ENCODE measurements at regions not wholly inside any gene's neighbourhood (a gene's known extent, or its start where the extent isn't known, plus 50 kb on each side); places are given as distances from the start of the nearest gene placed in this dataset.

GRCh38 chr6:48983377-48983776 lies 479.7 kb downstream of the MMUT start:
- dilution Hi-C loops (cut with MboI; ENCODE audit: extremely low pct_ligation_motif_present, low sequenced_read_pairs): no loop called here
- TF ChIP-seq CTCF (optimal IDR thresholded peaks at IDR 0.05 in 1 of 3, IDR thresholded peaks at IDR 0.05 in 1 of 3, conservative IDR thresholded peaks at IDR 0.05 in 1 of 3; ENCODE audit: extremely low read depth in 1 of 3, insufficient read depth in 2 of 3, low read length in 3 of 3): no peak
- no peak for TF ChIP-seq EZH2 (IDR thresholded peaks at IDR 0.05; ENCODE audit: low read length)
- H3K36me3 ChIP-seq (ENCODE audit: control insufficient read depth in 2 of 2, extremely low read depth in 1 of 2, insufficient read depth in 2 of 2, low read length in 2 of 2): no peaks in the 10 kb centered on the region

GRCh38 chr6:48979806-48980205 lies 483.2 kb downstream of the MMUT start:
- FAIRE-seq: no peak
- Histone ChIP-seq H3K27me3 (ENCODE audit: control insufficient read depth, extremely low read depth, insufficient read depth, low read length) (no peaks in the 10 kb centered on the region), H3K4me1 (ENCODE audit: control insufficient read depth, extremely low read depth, insufficient read depth, low read length) (no peaks in the 10 kb centered on the region)

More at GRCh38 chr6:48983377-48983776, 479.7 kb downstream of the MMUT start:
- Histone ChIP-seq H3K27me3 (ENCODE audit: control insufficient read depth, extremely low read depth, insufficient read depth, low read length) (no peaks in the 10 kb centered on the region), H3K79me2 (ENCODE audit: control insufficient read depth, insufficient read depth, low read length) (no peaks in the 10 kb centered on the region), H4K20me1 (ENCODE audit: control insufficient read depth, extremely low read depth, insufficient read depth, low read length) (no peaks in the 10 kb centered on the region), H3K4me1 (ENCODE audit: control insufficient read depth, extremely low read depth, insufficient read depth, low read length) (no peaks in the 10 kb centered on the region), H3K4me3 (ENCODE audit: control insufficient read depth in 2 of 3, extremely low read depth in 1 of 3, insufficient read depth in 2 of 3, low read depth in 1 of 3, low read length in 3 of 3) (no peak overlapping the region), H3K27ac (ENCODE audit: control insufficient read depth, insufficient read depth, low read length) (no peak overlapping the region), H3K9me3 (ENCODE audit: control insufficient read depth, low read depth, low read length) (no peaks in the 10 kb centered on the region), H2AFZ (ENCODE audit: control insufficient read depth, low read length) (no peak overlapping the region), H3K9ac (ENCODE audit: control insufficient read depth, extremely low read depth, insufficient read depth, low read length) (no peak overlapping the region), H3K4me2 (ENCODE audit: control insufficient read depth, extremely low read depth, insufficient read depth, low read depth, low read length) (no peak overlapping the region), H3K9me1 (ENCODE audit: control insufficient read depth, extremely low read depth, insufficient read depth, low read length) (no peaks in the 10 kb centered on the region)
- FAIRE-seq: no peak
- DNase-seq (ENCODE audit: low read depth, low spot score): no peak

More at GRCh38 chr6:48979806-48980205, 483.2 kb downstream of the MMUT start:
- Histone ChIP-seq H3K9me3 (ENCODE audit: control insufficient read depth, low read depth, low read length) (no peaks in the 10 kb centered on the region), H3K36me3 (ENCODE audit: control insufficient read depth in 2 of 2, extremely low read depth in 1 of 2, insufficient read depth in 2 of 2, low read length in 2 of 2) (no peaks in the 10 kb centered on the region), H3K9me1 (ENCODE audit: control insufficient read depth, extremely low read depth, insufficient read depth, low read length) (no peaks in the 10 kb centered on the region), H3K4me2 (ENCODE audit: control insufficient read depth, extremely low read depth, insufficient read depth, low read depth, low read length) (no peak overlapping the region), H2AFZ (ENCODE audit: control insufficient read depth, low read length) (no peak overlapping the region), H3K4me3 (ENCODE audit: control insufficient read depth in 2 of 3, extremely low read depth in 1 of 3, insufficient read depth in 2 of 3, low read depth in 1 of 3, low read length in 3 of 3) (no peak overlapping the region), H4K20me1 (ENCODE audit: control insufficient read depth, extremely low read depth, insufficient read depth, low read length) (no peaks in the 10 kb centered on the region), H3K9ac (ENCODE audit: control insufficient read depth, extremely low read depth, insufficient read depth, low read length) (no peak overlapping the region), H3K27ac (ENCODE audit: control insufficient read depth, insufficient read depth, low read length) (no peak overlapping the region), H3K79me2 (ENCODE audit: control insufficient read depth, insufficient read depth, low read length) (no peaks in the 10 kb centered on the region)
- dilution Hi-C loops (cut with MboI; ENCODE audit: extremely low pct_ligation_motif_present, low sequenced_read_pairs): no loop called here
- TF ChIP-seq EZH2 (IDR thresholded peaks at IDR 0.05; ENCODE audit: low read length) (no peak), CTCF (optimal IDR thresholded peaks at IDR 0.05 in 1 of 3, IDR thresholded peaks at IDR 0.05 in 1 of 3, conservative IDR thresholded peaks at IDR 0.05 in 1 of 3; ENCODE audit: extremely low read depth in 1 of 3, insufficient read depth in 2 of 3, low read length in 3 of 3) (no peak)
- no peak for DNase-seq (ENCODE audit: low read depth, low spot score)

Measured in keratinocyte (primary cell).